HepG2 (cell line): ENCODE measurements at regions not wholly inside any gene's neighbourhood (a gene's known extent, or its start where the extent isn't known, plus 50 kb on each side); places are given as distances from the start of the nearest gene placed in this dataset.

Experiments
- ATAC-seq: fragments of 200-7000 bp; cut with Tn5 transposase; 3 replicates; pipeline ENCODE4 v1.9.1; 2020; ENCODE audit warnings: mild to moderate bottlenecking, moderate library complexity
- BruUV-seq: library from RNA; stranded (reverse); fragments of 400-500 nt; replicated peaks from 2 replicates; lab custom pipeline; 2021; lab: Mats Ljungman, UMichigan
- CTCF ChIA-PET: fragments of 300-600 bp; formaldehyde crosslinking; extraction: SDS; loops from one replicate; lab custom pipeline; 2021; ENCODE audit warnings: low total read pairs, inconsistent platforms, low intra/inter-chr PET ratio; lab: Yijun Ruan, JAX
- POLR2A ChIA-PET: fragments of 350-600 bp; sonication (Branson Sonifier 250); formaldehyde crosslinking; loops from one replicate; lab custom pipeline; 2020; ENCODE audit warnings: antibody characterized with exemption, inconsistent platforms; lab: Yijun Ruan, JAX
- DNase-seq: peaks from one replicate; pipeline ENCODE4 v3.0.0-alpha.2; 2015; ENCODE audit warnings: low spot score
- FAIRE-seq: peaks from 3 replicates; lab custom pipeline; 2011; peaks lifted over from hg19 to GRCh38; lab: Jason Lieb, UNC
- H2AFZ ChIP-seq: one replicate; pipeline ENCODE4 v1.6.1; 2011; ENCODE audit warnings: low read length, inconsistent platforms
- H3K27ac ChIP-seq: fragments of 300-600 bp; 3 replicates; pipeline ENCODE4 v1.8.0; 2011; ENCODE audit warnings: mixed run types, mild to moderate bottlenecking, mixed read lengths, low read length, inconsistent platforms; ENCODE audit not compliant: insufficient read depth; ENCODE audit errors: extremely low read length
- H3K27me3 ChIP-seq, 2 experiments: fragments of 200-600 bp in 1 of 2; 2 replicates in 1 of 2; 3 replicates in 1 of 2; pipeline versions ENCODE4 v1.6.0 to v1.8.0; 2011; ENCODE audit warnings: low read length in 2 of 2, mild to moderate bottlenecking in 2 of 2, moderate library complexity in 2 of 2, inconsistent platforms in 1 of 2; ENCODE audit not compliant: insufficient read depth in 2 of 2, control insufficient read depth in 1 of 2
- H3K36me3 ChIP-seq, 2 experiments: fragments of 200-600 bp in 1 of 2; replicated peaks in 1 of 2; 2 replicates in 1 of 2; 3 replicates in 1 of 2; pipeline versions ENCODE4 v1.5.1 to v1.8.0; 2011; ENCODE audit warnings: low read length in 2 of 2, inconsistent platforms in 1 of 2; ENCODE audit not compliant: insufficient read depth in 2 of 2, control insufficient read depth in 1 of 2
- H3K4me1 ChIP-seq: 2 replicates; pipeline ENCODE4 v1.5.1; 2012; ENCODE audit warnings: low read length, inconsistent platforms; ENCODE audit not compliant: insufficient read depth
- H3K4me2 ChIP-seq: 2 replicates; pipeline ENCODE4 v1.6.0; 2011; ENCODE audit warnings: low read depth, low read length, inconsistent platforms
- H3K4me3 ChIP-seq, 3 experiments: fragments of 200-600 bp in 1 of 3; sonication (generic), shearing (Covaris generic) in 1 of 3; replicated peaks in 1 of 3; 2 replicates each; pipeline ENCODE4 v1.5.1; 2011 to 2016; ENCODE audit warnings: low read length in 3 of 3, inconsistent platforms in 2 of 3, low read depth in 2 of 3, mild to moderate bottlenecking in 2 of 3, control low read depth in 1 of 3, mixed read lengths in 1 of 3; ENCODE audit not compliant: insufficient read depth in 1 of 3
- H3K79me2 ChIP-seq: one replicate; pipeline ENCODE4 v1.6.1; 2011; ENCODE audit warnings: low read length, inconsistent platforms; ENCODE audit not compliant: insufficient read depth
- H3K9ac ChIP-seq: 2 replicates; pipeline ENCODE4 v1.6.0; 2011; ENCODE audit warnings: mild to moderate bottlenecking, low read depth, low read length, inconsistent platforms; ENCODE audit not compliant: insufficient read depth
- H3K9me3 ChIP-seq: 2 replicates; pipeline ENCODE4 v1.5.1; 2012; ENCODE audit warnings: mild to moderate bottlenecking, low read length
- H4K20me1 ChIP-seq: 2 replicates; pipeline ENCODE4 v1.6.0; 2011; ENCODE audit warnings: inconsistent platforms, mild to moderate bottlenecking, low read length, moderate library complexity; ENCODE audit not compliant: insufficient read depth
- ONECUT2 ChIP-seq: sonication (generic); formaldehyde crosslinking; IDR thresholded peaks from 2 replicates; pipeline ENCODE4 v1.4.0; 2020; ENCODE audit warnings: missing genetic modification reagents
- RCOR2 ChIP-seq: IDR thresholded peaks from 2 replicates; pipeline ENCODE4 v1.6.1; 2016; ENCODE audit warnings: missing biosample characterization, missing genetic modification reagents
- RORA ChIP-seq: sonication (generic); formaldehyde crosslinking; IDR thresholded peaks from 2 replicates; pipeline ENCODE4 v1.5.0; 2020; ENCODE audit warnings: mild to moderate bottlenecking, missing genetic modification reagents, moderate library complexity
- RXRB ChIP-seq: IDR thresholded peaks from 2 replicates; pipeline ENCODE4 v1.6.1; 2016; ENCODE audit warnings: borderline replicate concordance, missing genetic modification reagents, missing compliant biosample characterization
- TGIF2 ChIP-seq: IDR thresholded peaks from 2 replicates; pipeline ENCODE4 v1.6.1; 2016; ENCODE audit warnings: control low read depth, missing compliant biosample characterization
- ZBTB4 ChIP-seq: sonication (generic); formaldehyde crosslinking; IDR thresholded peaks from 2 replicates; pipeline ENCODE4 v1.4.0; 2020; ENCODE audit warnings: missing genetic modification reagents, mild to moderate bottlenecking, borderline replicate concordance
- ZUFSP ChIP-seq: sonication (generic); formaldehyde crosslinking; IDR thresholded peaks from 2 replicates; pipeline ENCODE4 v1.9.0; 2021; ENCODE audit warnings: missing genetic modification reagents, mild to moderate bottlenecking, borderline replicate concordance
- WGBS: methylation state at CpG from one replicate; pipeline ENCODE4 v1.1.6; 2017; ENCODE audit warnings: low lambda C conversion rate; 5-methylcytosine and 5-hydroxymethylcytosine counted together
- in situ Hi-C: cut with HindIII; loops from 2 replicates; pipeline ENCODE4 v1.10.0; 2017; ENCODE audit warnings: low pct_unique_long_range_greater_than_20kb; ENCODE audit not compliant: extremely low pct_ligation_motif_present
- intact Hi-C: fragments of 100-400 bp; cut with micrococcal nuclease; formaldehyde crosslinking; loops from one replicate; pipeline ENCODE4 v1.10.0; 2022; ENCODE audit not compliant: unreplicated experiment
- TF ChIP-seq, protein P1 (sequence below): sonication (generic); formaldehyde crosslinking; IDR thresholded peaks from 2 replicates; pipeline ENCODE4 v1.5.0; 2020; ENCODE audit warnings: mild to moderate bottlenecking, missing genetic modification reagents

DNA sequence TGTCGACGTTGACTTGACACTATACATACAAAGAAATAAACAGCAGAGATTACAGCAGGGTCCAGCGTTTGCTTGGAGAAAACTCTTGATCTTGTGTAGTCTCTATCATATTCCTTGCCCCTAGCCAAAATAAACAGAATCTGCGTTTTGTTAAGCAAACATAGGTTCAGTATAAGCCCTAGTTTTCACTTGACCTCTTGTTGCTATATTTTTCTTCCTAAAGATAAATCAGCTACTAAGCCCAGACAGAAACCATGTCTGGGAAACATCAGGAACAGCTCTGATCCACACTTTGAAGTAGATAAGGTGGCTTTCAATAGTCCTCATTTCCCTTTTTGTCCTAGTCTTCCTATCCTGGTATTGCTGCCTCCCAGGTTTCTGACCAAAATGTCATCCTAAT, 328.2 kb upstream of the MAGI2 start:
- no peak overlapping the region for H2AFZ ChIP-seq
- intact Hi-C loops: no loop called here
- H3K4me3 ChIP-seq: no peak overlapping the region
- ATAC-seq: no peak
- ChIA-PET CTCF (no interaction called here), POLR2A (no interaction called here)
- in situ Hi-C loops: no loop called here
- TF ChIP-seq TGIF2: no peak
- H3K9ac ChIP-seq: no peak overlapping the region
- FAIRE-seq: no peak
- H3K4me2 ChIP-seq: no peak overlapping the region
- no peaks in the 10 kb centered on the region for H3K27me3 ChIP-seq
- no peaks in the 10 kb centered on the region for H3K36me3 ChIP-seq
- H3K9me3 ChIP-seq: no peaks in the 10 kb centered on the region
- H3K4me1 ChIP-seq: no peaks in the 10 kb centered on the region
- 6% methylated on average over 4 of the region's 4 CpGs for WGBS
- no peak overlapping the region for H3K27ac ChIP-seq
- H4K20me1 ChIP-seq: no peaks in the 10 kb centered on the region
- BruUV-seq: no TSS peak
- no peaks in the 10 kb centered on the region for H3K79me2 ChIP-seq
- DNase-seq: no peak

DNA sequence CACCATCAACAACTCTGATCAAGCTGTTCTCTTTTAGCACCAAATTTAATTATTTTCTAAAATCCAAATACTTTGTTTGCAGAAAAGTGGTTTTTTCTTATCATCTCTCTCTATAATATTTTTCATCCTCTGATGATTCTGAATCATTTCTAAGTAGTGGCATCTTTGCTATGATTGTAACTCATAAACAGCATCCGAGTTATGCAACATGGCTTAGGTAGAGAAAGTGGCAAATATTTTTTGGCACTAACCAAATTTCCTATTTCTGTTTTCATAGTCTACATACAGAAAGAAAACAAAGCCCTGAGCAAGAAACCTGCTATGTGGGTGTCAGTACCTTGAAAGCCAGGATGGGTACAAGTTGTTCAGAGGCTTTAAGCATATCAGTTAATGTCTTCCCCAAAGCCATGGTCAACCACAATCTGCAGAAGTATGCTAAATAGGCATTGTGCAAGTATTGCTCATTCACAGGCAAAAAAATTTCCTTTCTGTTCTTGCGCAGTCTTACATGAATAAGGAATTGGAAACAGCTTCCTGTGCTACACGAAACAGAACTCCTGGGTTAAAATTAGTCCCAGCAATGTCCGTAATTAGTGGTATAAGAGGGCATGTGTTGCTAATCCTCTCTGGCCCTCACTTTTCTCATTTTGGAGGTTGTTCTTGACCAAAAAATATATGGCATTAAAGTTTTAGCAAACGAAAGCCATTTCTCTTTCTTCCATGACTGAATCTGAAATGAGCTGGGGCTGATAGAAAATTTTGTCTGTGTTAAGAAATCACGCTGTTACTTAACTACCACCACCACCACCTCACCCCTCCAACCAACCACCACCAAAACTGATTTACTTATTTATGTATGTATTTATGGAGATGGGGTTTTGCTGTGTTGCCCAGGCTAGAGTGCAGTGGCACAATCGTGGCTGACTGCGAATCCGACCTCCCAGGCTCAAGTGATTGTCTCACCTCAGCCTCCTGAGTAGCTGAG, 325.6 kb upstream of the MAGI2 start:
- no peaks in the 10 kb centered on the region for H3K79me2 ChIP-seq
- H2AFZ ChIP-seq: no peak overlapping the region
- H3K27ac ChIP-seq: no peak overlapping the region
- DNase-seq: no peak
- H3K4me2 ChIP-seq: no peak overlapping the region
- intact Hi-C loops (no loop called here), in situ Hi-C loops (no loop called here)
- no peaks in the 10 kb centered on the region for H3K4me1 ChIP-seq
- ChIA-PET POLR2A (no interaction called here), CTCF (no interaction called here)
- FAIRE-seq: no peak
- ATAC-seq: no peak
- no peak overlapping the region for H3K9ac ChIP-seq
- H3K4me3 ChIP-seq: no peak overlapping the region
- H3K9me3 ChIP-seq: no peaks in the 10 kb centered on the region
- BruUV-seq: no TSS peak
- no peaks in the 10 kb centered on the region for H3K36me3 ChIP-seq
- H4K20me1 ChIP-seq: no peaks in the 10 kb centered on the region
- 22% methylated on average over 9 of the region's 9 CpGs for WGBS
- no peaks in the 10 kb centered on the region for H3K27me3 ChIP-seq
- TF ChIP-seq ONECUT2 (CRISPR knock-in tag) (no peak), RCOR2 (CRISPR knock-in tag) (no peak), RORA (no peak), RXRB (CRISPR knock-in tag) (no peak), ZUFSP (no peak), ZBTB4 (CRISPR knock-in tag) (no peak)
- TF ChIP-seq, protein P1, sequence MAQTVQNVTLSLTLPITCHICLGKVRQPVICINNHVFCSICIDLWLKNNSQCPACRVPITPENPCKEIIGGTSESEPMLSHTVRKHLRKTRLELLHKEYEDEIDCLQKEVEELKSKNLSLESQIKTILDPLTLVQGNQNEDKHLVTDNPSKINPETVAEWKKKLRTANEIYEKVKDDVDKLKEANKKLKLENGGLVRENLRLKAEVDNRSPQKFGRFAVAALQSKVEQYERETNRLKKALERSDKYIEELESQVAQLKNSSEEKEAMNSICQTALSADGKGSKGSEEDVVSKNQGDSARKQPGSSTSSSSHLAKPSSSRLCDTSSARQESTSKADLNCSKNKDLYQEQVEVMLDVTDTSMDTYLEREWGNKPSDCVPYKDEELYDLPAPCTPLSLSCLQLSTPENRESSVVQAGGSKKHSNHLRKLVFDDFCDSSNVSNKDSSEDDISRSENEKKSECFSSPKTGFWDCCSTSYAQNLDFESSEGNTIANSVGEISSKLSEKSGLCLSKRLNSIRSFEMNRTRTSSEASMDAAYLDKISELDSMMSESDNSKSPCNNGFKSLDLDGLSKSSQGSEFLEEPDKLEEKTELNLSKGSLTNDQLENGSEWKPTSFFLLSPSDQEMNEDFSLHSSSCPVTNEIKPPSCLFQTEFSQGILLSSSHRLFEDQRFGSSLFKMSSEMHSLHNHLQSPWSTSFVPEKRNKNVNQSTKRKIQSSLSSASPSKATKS (CRISPR knock-in tag): no peak
